ENCODE measurements at regions not wholly inside any gene's neighbourhood (a gene's known extent, or its start where the extent isn't known, plus 50 kb on each side); places are given as distances from the start of the nearest gene placed in this dataset.
"Not testable (repeated sequence)": the region's sequence is repeated elsewhere in the genome, so short reads cannot be mapped to it uniquely, and the experiment has no call there.

- Histone ChIP-seq H3K27me3 (ENCODE audit: low read depth, low read length) (peaks cover 17% of the 10 kb centered on the region; the same call in 1 of the 2 replicates), H3K4me1 (ENCODE audit: low read length) (no peaks in the 10 kb centered on the region), H4K20me1 (ENCODE audit: insufficient read depth, low read length) (no peaks in the 10 kb centered on the region), H3K79me2 (ENCODE audit: low read length) (no peaks in the 10 kb centered on the region), H3K9ac (ENCODE audit: low read length) (no peak overlapping the region), H2AFZ (ENCODE audit: low read depth, low read length) (no peak overlapping the region), H3K4me3 (ENCODE audit: low read length) (no peak overlapping the region), H3K9me3 (ENCODE audit: insufficient read depth, low read length) (no peaks in the 10 kb centered on the region), H3K4me2 (ENCODE audit: low read length) (no peak overlapping the region), H3K36me3 (replicated peaks; ENCODE audit: low read depth, low read length) (no peaks in the 10 kb centered on the region), H3K27ac (ENCODE audit: low read length) (no peak overlapping the region)
- TF ChIP-seq CTCF (IDR thresholded peaks at IDR 0.05; ENCODE audit: low read depth, low read length): no peak
- TF ChIP-seq EZH2phosphoT487 (IDR thresholded peaks at IDR 0.05; ENCODE audit: low read depth): no peak
These were observed 155.7 kb upstream of the TNRC6C start for GRCh38 chr17:77802811-77803220.

- no peaks in the 10 kb centered on the region for H4K20me1 ChIP-seq (ENCODE audit: insufficient read depth, low read length)
- no peaks in the 10 kb centered on the region for H3K79me2 ChIP-seq (ENCODE audit: low read length)
- H3K9ac ChIP-seq (ENCODE audit: low read length): no peak overlapping the region
- H3K4me3 ChIP-seq (ENCODE audit: low read length): no peak overlapping the region
- no peak overlapping the region for H3K4me2 ChIP-seq (ENCODE audit: low read length)
- H3K27ac ChIP-seq (ENCODE audit: low read length): no peak overlapping the region
- H3K4me1 ChIP-seq (ENCODE audit: low read length): no peaks in the 10 kb centered on the region
- no peak for TF ChIP-seq EZH2phosphoT487 (IDR thresholded peaks at IDR 0.05; ENCODE audit: low read depth)
- peaks cover 13% of the 10 kb centered on the region; the same call in 1 of the 2 replicates for H3K27me3 ChIP-seq (ENCODE audit: low read depth, low read length)
- no peaks in the 10 kb centered on the region for H3K9me3 ChIP-seq (ENCODE audit: insufficient read depth, low read length)
- no peak overlapping the region for H2AFZ ChIP-seq (ENCODE audit: low read depth, low read length)
- H3K36me3 ChIP-seq (replicated peaks; ENCODE audit: low read depth, low read length): no peaks in the 10 kb centered on the region
These were observed 154.8 kb upstream of the TNRC6C start for GRCh38 chr17:77803726-77804125.

GRCh38 chr17:77804796-77805426, 153.6 kb upstream of the TNRC6C start:
- H3K79me2 ChIP-seq (ENCODE audit: low read length): no peaks in the 10 kb centered on the region
- H3K36me3 ChIP-seq (replicated peaks; ENCODE audit: low read depth, low read length): no peaks in the 10 kb centered on the region
- H3K4me3 ChIP-seq (ENCODE audit: low read length): no peak overlapping the region
- no peaks in the 10 kb centered on the region for H4K20me1 ChIP-seq (ENCODE audit: insufficient read depth, low read length)
- no peak for TF ChIP-seq CTCF (IDR thresholded peaks at IDR 0.05; ENCODE audit: low read depth, low read length)
- no peak for TF ChIP-seq EZH2phosphoT487 (IDR thresholded peaks at IDR 0.05; ENCODE audit: low read depth)
- no peak overlapping the region for H3K9ac ChIP-seq (ENCODE audit: low read length)
- no peaks in the 10 kb centered on the region for H3K4me1 ChIP-seq (ENCODE audit: low read length)
- no peak overlapping the region for H3K4me2 ChIP-seq (ENCODE audit: low read length)
- no peaks in the 10 kb centered on the region for H3K9me3 ChIP-seq (ENCODE audit: insufficient read depth, low read length)
- peaks cover 13% of the 10 kb centered on the region; the same call in 1 of the 2 replicates for H3K27me3 ChIP-seq (ENCODE audit: low read depth, low read length)
- no peak overlapping the region for H3K27ac ChIP-seq (ENCODE audit: low read length)
- no peak overlapping the region for H2AFZ ChIP-seq (ENCODE audit: low read depth, low read length)

- not testable (repeated sequence) for H3K4me1 ChIP-seq (ENCODE audit: low read length); H3K4me2 ChIP-seq (ENCODE audit: low read length); H3K27ac ChIP-seq (ENCODE audit: low read length); H3K4me3 ChIP-seq (ENCODE audit: low read length); H3K36me3 ChIP-seq (replicated peaks; ENCODE audit: low read depth, low read length); H3K9me3 ChIP-seq (ENCODE audit: insufficient read depth, low read length); H4K20me1 ChIP-seq (ENCODE audit: insufficient read depth, low read length); H2AFZ ChIP-seq (ENCODE audit: low read depth, low read length); H3K9ac ChIP-seq (ENCODE audit: low read length); H3K79me2 ChIP-seq (ENCODE audit: low read length)
- peaks cover 13% of the 10 kb centered on the region; the same call in 1 of the 2 replicates for H3K27me3 ChIP-seq (ENCODE audit: low read depth, low read length)
These were observed 152.5 kb upstream of the TNRC6C start for GRCh38 chr17:77805970-77806369.

- peaks cover 9% of the 10 kb centered on the region; the same call in 1 of the 2 replicates for H3K27me3 ChIP-seq (ENCODE audit: low read depth, low read length)
- H3K36me3 ChIP-seq (replicated peaks; ENCODE audit: low read depth, low read length): no peaks in the 10 kb centered on the region
- no peaks in the 10 kb centered on the region for H3K79me2 ChIP-seq (ENCODE audit: low read length)
- H3K9ac ChIP-seq (ENCODE audit: low read length): no peak overlapping the region
- H3K27ac ChIP-seq (ENCODE audit: low read length): no peak overlapping the region
- no peaks in the 10 kb centered on the region for H3K4me1 ChIP-seq (ENCODE audit: low read length)
- H3K4me2 ChIP-seq (ENCODE audit: low read length): no peak overlapping the region
- H2AFZ ChIP-seq (ENCODE audit: low read depth, low read length): no peak overlapping the region
- no peaks in the 10 kb centered on the region for H3K9me3 ChIP-seq (ENCODE audit: insufficient read depth, low read length)
- no peak for TF ChIP-seq CTCF (IDR thresholded peaks at IDR 0.05; ENCODE audit: low read depth, low read length)
- no peak for TF ChIP-seq EZH2phosphoT487 (IDR thresholded peaks at IDR 0.05; ENCODE audit: low read depth)
- no peak overlapping the region for H3K4me3 ChIP-seq (ENCODE audit: low read length)
- H4K20me1 ChIP-seq (ENCODE audit: insufficient read depth, low read length): no peaks in the 10 kb centered on the region
These were observed 151.3 kb upstream of the TNRC6C start for GRCh38 chr17:77807051-77807745.

Data from OCI-LY3 (cell line).